Ammon's horn (tissue), 1 donor: ENCODE measurements at regions not wholly inside any gene's neighbourhood (a gene's known extent, or its start where the extent isn't known, plus 50 kb on each side); places are given as distances from the start of the nearest gene placed in this dataset.
"Not testable (repeated sequence)": the region's sequence is repeated elsewhere in the genome, so short reads cannot be mapped to it uniquely, and the experiment has no call there.

Source experiments
- DNase-seq: peaks from one replicate; pipeline ENCODE4 v3.0.0-alpha.2; 2016; ENCODE audit warnings: low spot score

GRCh38 chrX:34404386-34405070 lies 252.6 kb downstream of the TMEM47 start:
- DNase-seq, result no peak

- DNase-seq, result no peak
Measured at GRCh38 chrX:34401411-34401810, 255.7 kb downstream of the TMEM47 start.

- DNase-seq, result no peak
Measured at GRCh38 chrX:34382416-34382815, 250.3 kb upstream of the FAM47A start.

GRCh38 chrX:34381241-34381640 lies 249.1 kb upstream of the FAM47A start:
- DNase-seq, result no peak

- DNase-seq, result no peak
Measured at GRCh38 chrX:34379891-34380290, 247.8 kb upstream of the FAM47A start.

- DNase-seq, result no peak
Measured at GRCh38 chrX:34377645-34378044, 245.5 kb upstream of the FAM47A start.

GRCh38 chrX:34371754-34372153 lies 239.6 kb upstream of the FAM47A start:
- DNase-seq, result no peak

GRCh38 chrX:34365471-34365870 lies 233.4 kb upstream of the FAM47A start:
- DNase-seq, result peak; percentile 4

- DNase-seq, result no peak
Measured at GRCh38 chrX:34350561-34351335, 218.6 kb upstream of the FAM47A start.

- DNase-seq, result no peak
Measured at GRCh38 chrX:34343001-34343400, 210.9 kb upstream of the FAM47A start.

- no peak for DNase-seq
Measured at GRCh38 chrX:34341814-34342213, 209.7 kb upstream of the FAM47A start.

- DNase-seq, result peak; percentile 2
Measured at GRCh38 chrX:34341258-34341657, 209.1 kb upstream of the FAM47A start.

- no peak for DNase-seq
Measured at GRCh38 chrX:34338046-34338445, 205.9 kb upstream of the FAM47A start.

- DNase-seq, result not testable (repeated sequence)
Measured at GRCh38 chrX:34335376-34335775, 203.3 kb upstream of the FAM47A start.

- DNase-seq, result peak; percentile 5
Measured at GRCh38 chrX:34332334-34332733, 200.2 kb upstream of the FAM47A start.

GRCh38 chrX:34325460-34325859 lies 193.3 kb upstream of the FAM47A start:
- DNase-seq, result no peak

- not testable (repeated sequence) for DNase-seq
Measured at GRCh38 chrX:34320424-34320823, 188.3 kb upstream of the FAM47A start.

GRCh38 chrX:34300871-34301270 lies 168.8 kb upstream of the FAM47A start:
- peak; percentile 59 for DNase-seq

GRCh38 chrX:34299451-34299967 lies 167.4 kb upstream of the FAM47A start:
- DNase-seq, result no peak

- no peak for DNase-seq
Measured at GRCh38 chrX:34294665-34295064, 162.6 kb upstream of the FAM47A start.

GRCh38 chrX:34288782-34289181 lies 156.7 kb upstream of the FAM47A start:
- DNase-seq, result no peak

- DNase-seq, result no peak
Measured at GRCh38 chrX:34279866-34280560, 147.9 kb upstream of the FAM47A start.

- peak; percentile 11 for DNase-seq
Measured at GRCh38 chrX:34275699-34276098, 143.6 kb upstream of the FAM47A start.
